NAMALWA (cell line): ENCODE measurements at regions not wholly inside any gene's neighbourhood (a gene's known extent, or its start where the extent isn't known, plus 50 kb on each side); places are given as distances from the start of the nearest gene placed in this dataset.
"Not testable (repeated sequence)": the region's sequence is repeated elsewhere in the genome, so short reads cannot be mapped to it uniquely, and the experiment has no call there.

ENCODE experiments used
- DNase-seq: peaks from one replicate; pipeline ENCODE4 v3.0.0-alpha.2; 2015; ENCODE audit warnings: low spot score

- DNase-seq = no peak
Observed at GRCh38 chr2:189309331-189309730, 129.8 kb upstream of the COL5A2 start.

- no peak for DNase-seq
Observed at GRCh38 chr2:189312211-189312610, 129.1 kb upstream of the WDR75 start.

- DNase-seq = no peak
Observed at GRCh38 chr2:189312643-189313042, 128.6 kb upstream of the WDR75 start.

- no peak for DNase-seq
Observed at GRCh38 chr2:189318761-189319160, 122.5 kb upstream of the WDR75 start.

- not testable (repeated sequence) for DNase-seq
Observed at GRCh38 chr2:189319424-189319823, 121.8 kb upstream of the WDR75 start.

- no peak for DNase-seq
Observed at GRCh38 chr2:189327879-189328847, 113.1 kb upstream of the WDR75 start.

- no peak for DNase-seq
Observed at GRCh38 chr2:189328848-189329245, 112.4 kb upstream of the WDR75 start.

- no peak for DNase-seq
Observed at GRCh38 chr2:189336276-189336975, 104.8 kb upstream of the WDR75 start.

- DNase-seq = no peak
Observed at GRCh38 chr2:189337656-189338055, 103.6 kb upstream of the WDR75 start.

- DNase-seq = no peak
Observed at GRCh38 chr2:189338115-189338514, 103.2 kb upstream of the WDR75 start.

- DNase-seq = no peak
Observed at GRCh38 chr2:189341077-189341476, 100.2 kb upstream of the WDR75 start.

GRCh38 chr2:189344043-189344442, 97.2 kb upstream of the WDR75 start:
- DNase-seq = no peak

GRCh38 chr2:189347540-189347939, 93.7 kb upstream of the WDR75 start:
- peak; percentile 31 for DNase-seq

- no peak for DNase-seq
Observed at GRCh38 chr2:189348369-189348768, 92.9 kb upstream of the WDR75 start.

GRCh38 chr2:189350540-189351209, 90.6 kb upstream of the WDR75 start:
- no peak for DNase-seq

- not testable (repeated sequence) for DNase-seq
Observed at GRCh38 chr2:189351933-189352332, 89.3 kb upstream of the WDR75 start.

GRCh38 chr2:189357375-189357774, 83.9 kb upstream of the WDR75 start:
- not testable (repeated sequence) for DNase-seq

GRCh38 chr2:189360861-189361260, 80.4 kb upstream of the WDR75 start:
- DNase-seq = no peak

GRCh38 chr2:189362283-189362682, 79.0 kb upstream of the WDR75 start:
- DNase-seq = no peak

GRCh38 chr2:189363559-189363958, 77.7 kb upstream of the WDR75 start:
- DNase-seq = no peak

- no peak for DNase-seq
Observed at GRCh38 chr2:189364607-189365006, 76.7 kb upstream of the WDR75 start.

- no peak for DNase-seq
Observed at GRCh38 chr2:189366349-189366748, 74.9 kb upstream of the WDR75 start.

- no peak for DNase-seq
Observed at GRCh38 chr2:189367343-189367742, 73.9 kb upstream of the WDR75 start.
